Smooth muscle cell (in vitro differentiated cells): ENCODE measurements at regions not wholly inside any gene's neighbourhood (a gene's known extent, or its start where the extent isn't known, plus 50 kb on each side); places are given as distances from the start of the nearest gene placed in this dataset.

ENCODE experiments used
- DNase-seq: peaks from one replicate; lab custom pipeline; 2025; ENCODE audit not compliant: unreplicated experiment; lab: John Stamatoyannopoulos, UW
- H2AFZ ChIP-seq: fragments of 200-600 bp; sonication (generic); 2 replicates; pipeline ENCODE4 v1.6.0; 2016; ENCODE audit warnings: antibody characterized with exemption, low read depth, mild to moderate bottlenecking
- H3F3A ChIP-seq: fragments of 200-600 bp; sonication (generic); 2 replicates; pipeline ENCODE4 v1.6.0; 2017; ENCODE audit warnings: antibody characterized with exemption, low read depth
- H3K27ac ChIP-seq: fragments of 200-600 bp; sonication (generic); 2 replicates; pipeline ENCODE4 v1.5.1; 2016; ENCODE audit warnings: low read depth, mild to moderate bottlenecking
- H3K27me3 ChIP-seq: fragments of 200-600 bp; sonication (generic); 2 replicates; pipeline ENCODE4 v1.6.1; 2016; ENCODE audit warnings: low read depth, mild to moderate bottlenecking
- H3K36me3 ChIP-seq: fragments of 200-600 bp; sonication (generic); 2 replicates; pipeline ENCODE4 v1.5.1; 2016; ENCODE audit warnings: low read depth
- H3K4me1 ChIP-seq: fragments of 200-600 bp; sonication (generic); 2 replicates; pipeline ENCODE4 v1.5.1; 2016; ENCODE audit warnings: low read depth
- H3K4me2 ChIP-seq: fragments of 200-600 bp; sonication (generic); 2 replicates; pipeline ENCODE4 v1.6.0; 2016; ENCODE audit warnings: mild to moderate bottlenecking
- H3K4me3 ChIP-seq: fragments of 200-600 bp; sonication (generic); 2 replicates; pipeline ENCODE4 v1.5.1; 2016; ENCODE audit warnings: mild to moderate bottlenecking
- H3K79me2 ChIP-seq: fragments of 200-600 bp; sonication (generic); 2 replicates; pipeline ENCODE4 v1.6.0; 2016; ENCODE audit warnings: low read depth, mild to moderate bottlenecking
- H3K9ac ChIP-seq: fragments of 200-600 bp; sonication (generic); 2 replicates; pipeline ENCODE4 v1.6.0; 2016; ENCODE audit warnings: low read depth
- H3K9me3 ChIP-seq: fragments of 200-600 bp; sonication (generic); replicated peaks from 2 replicates; pipeline ENCODE4 v1.5.1; 2016; ENCODE audit warnings: low read depth
- H4K20me1 ChIP-seq: fragments of 200-600 bp; sonication (generic); 2 replicates; pipeline ENCODE4 v1.6.0; 2016; ENCODE audit warnings: low read depth
- WGBS: methylation state at CpG from one replicate; pipeline ENCODE4 v1.1.7; 2016; ENCODE audit warnings: low lambda C conversion rate; 5-methylcytosine and 5-hydroxymethylcytosine counted together
- TF ChIP-seq, protein P1 (sequence below): fragments of 200-600 bp; sonication (generic); IDR thresholded peaks from 2 replicates; pipeline ENCODE4 v1.5.1; 2017; ENCODE audit warnings: borderline replicate concordance, mild to moderate bottlenecking, antibody characterized with exemption; ENCODE audit not compliant: insufficient read depth, poor library complexity, severe bottlenecking

DNA sequence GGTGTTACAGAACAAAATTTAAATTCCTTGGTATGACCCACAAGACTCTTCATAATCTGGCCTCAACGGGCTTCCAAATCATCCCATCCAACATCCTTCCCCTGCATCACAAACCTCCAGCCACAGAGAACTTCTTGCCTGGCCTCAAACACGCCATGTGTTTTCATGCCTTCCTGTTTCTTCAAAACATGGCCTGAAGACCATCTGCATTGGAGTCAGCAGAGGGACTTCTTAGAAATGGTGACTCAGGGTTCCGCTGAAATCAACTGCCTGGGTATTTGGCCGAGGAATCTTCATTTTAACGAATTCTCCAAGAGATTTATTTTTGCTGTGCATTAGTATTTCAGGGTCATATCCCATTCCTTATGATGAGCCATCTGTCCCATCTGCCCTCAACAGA is 138.1 kb upstream of the RAP2B start:
- no peaks in the 10 kb centered on the region for H4K20me1 ChIP-seq
- no peak overlapping the region for H3K4me3 ChIP-seq
- no peaks in the 10 kb centered on the region for H3F3A ChIP-seq
- no peak for DNase-seq
- no peaks in the 10 kb centered on the region for H3K9me3 ChIP-seq
- H3K36me3 ChIP-seq: no peaks in the 10 kb centered on the region
- H3K27ac ChIP-seq: no peak overlapping the region
- no peak overlapping the region for H2AFZ ChIP-seq
- no peaks in the 10 kb centered on the region for H3K27me3 ChIP-seq
- TF ChIP-seq, protein P1, sequence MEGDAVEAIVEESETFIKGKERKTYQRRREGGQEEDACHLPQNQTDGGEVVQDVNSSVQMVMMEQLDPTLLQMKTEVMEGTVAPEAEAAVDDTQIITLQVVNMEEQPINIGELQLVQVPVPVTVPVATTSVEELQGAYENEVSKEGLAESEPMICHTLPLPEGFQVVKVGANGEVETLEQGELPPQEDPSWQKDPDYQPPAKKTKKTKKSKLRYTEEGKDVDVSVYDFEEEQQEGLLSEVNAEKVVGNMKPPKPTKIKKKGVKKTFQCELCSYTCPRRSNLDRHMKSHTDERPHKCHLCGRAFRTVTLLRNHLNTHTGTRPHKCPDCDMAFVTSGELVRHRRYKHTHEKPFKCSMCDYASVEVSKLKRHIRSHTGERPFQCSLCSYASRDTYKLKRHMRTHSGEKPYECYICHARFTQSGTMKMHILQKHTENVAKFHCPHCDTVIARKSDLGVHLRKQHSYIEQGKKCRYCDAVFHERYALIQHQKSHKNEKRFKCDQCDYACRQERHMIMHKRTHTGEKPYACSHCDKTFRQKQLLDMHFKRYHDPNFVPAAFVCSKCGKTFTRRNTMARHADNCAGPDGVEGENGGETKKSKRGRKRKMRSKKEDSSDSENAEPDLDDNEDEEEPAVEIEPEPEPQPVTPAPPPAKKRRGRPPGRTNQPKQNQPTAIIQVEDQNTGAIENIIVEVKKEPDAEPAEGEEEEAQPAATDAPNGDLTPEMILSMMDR: no peak
- H3K9ac ChIP-seq: no peak overlapping the region
- WGBS: 92% methylated on average over 5 of the region's 5 CpGs
- no peak overlapping the region for H3K4me2 ChIP-seq
- H3K4me1 ChIP-seq: no peaks in the 10 kb centered on the region
- H3K79me2 ChIP-seq: no peaks in the 10 kb centered on the region

DNA sequence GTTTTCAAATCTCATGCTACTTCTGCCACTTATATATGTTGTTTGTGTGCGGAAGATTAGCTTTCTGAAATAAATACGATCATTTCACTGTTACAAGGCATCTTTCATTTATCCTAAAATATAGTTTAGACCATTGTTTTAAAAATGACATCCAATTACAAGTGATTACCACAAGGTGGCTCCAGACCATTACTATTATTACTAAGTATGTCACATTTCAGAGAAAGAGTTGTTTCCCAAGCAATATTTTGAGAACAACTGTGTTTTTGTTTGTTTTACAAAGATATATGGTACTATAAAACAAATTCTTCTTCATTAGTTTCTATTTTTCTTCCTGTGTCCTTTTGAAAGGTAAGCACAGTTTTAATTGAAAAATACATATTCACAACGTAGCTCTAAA is 136.0 kb upstream of the RAP2B start:
- Histone ChIP-seq H3K27ac (no peak overlapping the region), H3K4me1 (no peaks in the 10 kb centered on the region), H3K9ac (no peak overlapping the region), H3K9me3 (no peaks in the 10 kb centered on the region), H3K4me2 (no peak overlapping the region), H4K20me1 (no peaks in the 10 kb centered on the region), H3K27me3 (no peaks in the 10 kb centered on the region), H3K36me3 (no peaks in the 10 kb centered on the region), H3K79me2 (no peaks in the 10 kb centered on the region), H2AFZ (no peak overlapping the region), H3F3A (no peaks in the 10 kb centered on the region), H3K4me3 (no peak overlapping the region)
- TF ChIP-seq, protein P1: peak; percentile 81
- DNase-seq: no peak
- 53% methylated on average over 3 of the region's 3 CpGs for WGBS

GRCh38 chr3:153028381-153028780 is 133.6 kb upstream of the RAP2B start:
- no peaks in the 10 kb centered on the region for H3K27me3 ChIP-seq
- no peak for DNase-seq

GRCh38 chr3:153029350-153029749 is 132.7 kb upstream of the RAP2B start:
- Histone ChIP-seq H3K4me3 (no peak overlapping the region), H3K9ac (no peak overlapping the region), H2AFZ (no peak overlapping the region), H3K36me3 (no peaks in the 10 kb centered on the region), H3K27ac (no peak overlapping the region), H4K20me1 (no peaks in the 10 kb centered on the region), H3K4me2 (no peak overlapping the region), H3F3A (no peaks in the 10 kb centered on the region), H3K79me2 (no peaks in the 10 kb centered on the region), H3K9me3 (no peaks in the 10 kb centered on the region), H3K27me3 (no peaks in the 10 kb centered on the region), H3K4me1 (no peaks in the 10 kb centered on the region)
- WGBS: 54% methylated on average over 6 of the region's 6 CpGs
- no peak for DNase-seq
- TF ChIP-seq, protein P1: no peak

More at GRCh38 chr3:153028381-153028780, 133.6 kb upstream of the RAP2B start:
- Histone ChIP-seq H3K9ac (no peak overlapping the region), H3K4me1 (no peaks in the 10 kb centered on the region), H3F3A (no peaks in the 10 kb centered on the region), H3K27ac (no peak overlapping the region), H4K20me1 (no peaks in the 10 kb centered on the region), H3K4me3 (no peak overlapping the region), H3K9me3 (no peaks in the 10 kb centered on the region), H3K4me2 (no peak overlapping the region), H3K36me3 (no peaks in the 10 kb centered on the region), H3K79me2 (no peaks in the 10 kb centered on the region), H2AFZ (no peak overlapping the region)
- TF ChIP-seq, protein P1: no peak
- WGBS: 91% methylated on average over 6 of the region's 6 CpGs
